ENCODE measurements at regions not wholly inside any gene's neighbourhood (a gene's known extent, or its start where the extent isn't known, plus 50 kb on each side); places are given as distances from the start of the nearest gene placed in this dataset.

DNA sequence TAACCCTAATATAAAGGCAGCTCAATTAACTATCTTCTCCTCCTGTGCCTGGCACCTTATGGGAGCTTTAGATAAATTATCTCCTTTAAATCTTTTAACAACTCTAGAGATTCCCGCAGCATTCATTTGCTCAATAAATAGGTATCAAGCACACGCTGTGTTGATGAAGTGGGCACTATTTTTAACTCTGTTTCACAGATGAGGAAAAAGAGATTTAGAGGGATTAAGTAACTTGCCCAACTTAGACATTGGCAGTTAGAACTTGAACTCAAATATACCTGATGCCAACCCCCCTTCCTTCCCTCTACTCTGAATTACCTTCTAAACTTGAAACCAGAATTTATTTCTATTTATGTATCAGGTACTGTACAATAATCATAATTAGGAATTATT is 112.4 kb downstream of the SH3TC2 start:
- peaks cover 8 to 11% of the 10 kb centered on the region in 2 donors for H3K4me1 ChIP-seq (ENCODE audit: control insufficient read depth in 1 of 2, insufficient read depth in 2 of 2, low read length in 2 of 2)
- H3K4me2 ChIP-seq (replicated peaks; ENCODE audit: extremely low read depth, low read length, poor library complexity, severe bottlenecking): no peak overlapping the region
- H3K27me3 Mint-ChIP-seq (ENCODE audit: low read depth in 3 of 3): peaks cover 0 to 2% (median 0%) of the 10 kb centered on the region in 3 donors
- DNase-seq: no peak
- intact Hi-C loops (cut with micrococcal nuclease): loop anchor here in 1 of 2 donors (10.0 kb wide), 1 partner anchor 216 kb away; no protein-coding TSS in a partner anchor
- no peaks in the 10 kb centered on the region for H4K20me1 ChIP-seq (ENCODE audit: insufficient read depth, low read length)
- no peak overlapping the region for H3K4me3 ChIP-seq (replicated peaks in 1 of 3; ENCODE audit: low read depth in 2 of 3, low read length in 3 of 3)
- H3K79me2 ChIP-seq (ENCODE audit: insufficient read depth, low read length): no peaks in the 10 kb centered on the region
- H3K9me3 Mint-ChIP-seq: peaks cover 0 to 1% (median 0%) of the 10 kb centered on the region in 7 donors
- no peaks in the 10 kb centered on the region for H3K36me3 ChIP-seq (replicated peaks in 1 of 2; ENCODE audit: control insufficient read depth in 1 of 2, insufficient read depth in 2 of 2, low read length in 2 of 2)
- H2AFZ ChIP-seq (ENCODE audit: insufficient read depth, low read depth, low read length, poor library complexity, severe bottlenecking): no peak overlapping the region
- H3K36me3 Mint-ChIP-seq: no peaks in the 10 kb centered on the region
- H3K9me3 ChIP-seq (replicated peaks in 1 of 2; ENCODE audit: control insufficient read depth in 1 of 2, insufficient read depth in 1 of 2, low read length in 2 of 2): no peaks in the 10 kb centered on the region
- TF ChIP-seq, protein P1, sequence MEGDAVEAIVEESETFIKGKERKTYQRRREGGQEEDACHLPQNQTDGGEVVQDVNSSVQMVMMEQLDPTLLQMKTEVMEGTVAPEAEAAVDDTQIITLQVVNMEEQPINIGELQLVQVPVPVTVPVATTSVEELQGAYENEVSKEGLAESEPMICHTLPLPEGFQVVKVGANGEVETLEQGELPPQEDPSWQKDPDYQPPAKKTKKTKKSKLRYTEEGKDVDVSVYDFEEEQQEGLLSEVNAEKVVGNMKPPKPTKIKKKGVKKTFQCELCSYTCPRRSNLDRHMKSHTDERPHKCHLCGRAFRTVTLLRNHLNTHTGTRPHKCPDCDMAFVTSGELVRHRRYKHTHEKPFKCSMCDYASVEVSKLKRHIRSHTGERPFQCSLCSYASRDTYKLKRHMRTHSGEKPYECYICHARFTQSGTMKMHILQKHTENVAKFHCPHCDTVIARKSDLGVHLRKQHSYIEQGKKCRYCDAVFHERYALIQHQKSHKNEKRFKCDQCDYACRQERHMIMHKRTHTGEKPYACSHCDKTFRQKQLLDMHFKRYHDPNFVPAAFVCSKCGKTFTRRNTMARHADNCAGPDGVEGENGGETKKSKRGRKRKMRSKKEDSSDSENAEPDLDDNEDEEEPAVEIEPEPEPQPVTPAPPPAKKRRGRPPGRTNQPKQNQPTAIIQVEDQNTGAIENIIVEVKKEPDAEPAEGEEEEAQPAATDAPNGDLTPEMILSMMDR (IDR thresholded peaks at IDR 0.05): no peak
- no peak overlapping the region for H3K27ac ChIP-seq (ENCODE audit: low read depth in 1 of 2, low read length in 2 of 2)
- peaks cover 15% of the 10 kb centered on the region for H3K4me1 Mint-ChIP-seq
- WGBS (ENCODE audit: insufficient coverage): no CpG with 5 or more reads among the region's 2 CpGs
- H3K27ac Mint-ChIP-seq: no peak overlapping the region
- no peak overlapping the region for H3K9ac ChIP-seq (ENCODE audit: insufficient read depth, low read length, poor library complexity, severe bottlenecking)
- H3K27me3 ChIP-seq (ENCODE audit: control insufficient read depth in 2 of 2, insufficient read depth in 2 of 2, low read length in 2 of 2): no peaks in the 10 kb centered on the region
- no peak overlapping the region for H3K4me3 Mint-ChIP-seq

DNA sequence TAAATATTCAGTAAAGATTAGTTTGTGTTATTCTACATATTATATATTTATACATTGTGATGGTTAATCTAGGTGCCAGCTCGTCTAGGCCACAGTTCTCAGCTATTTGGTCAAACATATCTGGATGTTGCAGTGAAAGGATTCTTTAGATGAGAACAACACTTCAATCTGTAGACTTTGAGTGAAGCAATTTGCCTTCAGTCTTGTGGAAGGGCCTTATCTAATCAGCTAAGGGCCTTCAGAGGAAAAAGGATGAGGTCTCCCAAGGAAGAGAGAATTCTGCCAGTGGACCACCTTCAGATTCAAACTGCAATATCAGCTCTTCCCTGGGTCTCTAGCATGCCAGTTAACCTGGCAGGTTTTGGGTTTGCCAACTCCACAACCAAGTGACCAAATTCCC is 112.0 kb downstream of the SH3TC2 start:
- Mint-ChIP-seq H3K9me3 (peaks cover 0 to 1% (median 0%) of the 10 kb centered on the region in 7 donors), H3K4me3 (no peak overlapping the region), H3K4me1 (peaks cover 15% of the 10 kb centered on the region), H3K27ac (no peak overlapping the region), H3K36me3 (no peaks in the 10 kb centered on the region), H3K27me3 (ENCODE audit: low read depth in 3 of 3) (peaks cover 0 to 2% (median 0%) of the 10 kb centered on the region in 3 donors)
- DNase-seq: no peak
- TF ChIP-seq, protein P1 (IDR thresholded peaks at IDR 0.05): no peak
- Histone ChIP-seq H3K27me3 (ENCODE audit: control insufficient read depth in 2 of 2, insufficient read depth in 2 of 2, low read length in 2 of 2) (no peaks in the 10 kb centered on the region), H3K9ac (ENCODE audit: insufficient read depth, low read length, poor library complexity, severe bottlenecking) (no peak overlapping the region), H3K4me2 (replicated peaks; ENCODE audit: extremely low read depth, low read length, poor library complexity, severe bottlenecking) (no peak overlapping the region), H4K20me1 (ENCODE audit: insufficient read depth, low read length) (no peaks in the 10 kb centered on the region), H3K4me1 (ENCODE audit: control insufficient read depth in 1 of 2, insufficient read depth in 2 of 2, low read length in 2 of 2) (peaks cover 8 to 11% of the 10 kb centered on the region in 2 donors), H3K9me3 (replicated peaks in 1 of 2; ENCODE audit: control insufficient read depth in 1 of 2, insufficient read depth in 1 of 2, low read length in 2 of 2) (no peaks in the 10 kb centered on the region), H3K36me3 (replicated peaks in 1 of 2; ENCODE audit: control insufficient read depth in 1 of 2, insufficient read depth in 2 of 2, low read length in 2 of 2) (no peaks in the 10 kb centered on the region), H3K79me2 (ENCODE audit: insufficient read depth, low read length) (no peaks in the 10 kb centered on the region), H2AFZ (ENCODE audit: insufficient read depth, low read depth, low read length, poor library complexity, severe bottlenecking) (no peak overlapping the region), H3K27ac (ENCODE audit: low read depth in 1 of 2, low read length in 2 of 2) (no peak overlapping the region), H3K4me3 (replicated peaks in 1 of 3; ENCODE audit: low read depth in 2 of 3, low read length in 3 of 3) (no peak overlapping the region)
- WGBS (ENCODE audit: insufficient coverage): no CpG with 5 or more reads among the region's 1 CpG
- intact Hi-C loops (cut with micrococcal nuclease): loop anchor here in 1 of 2 donors (10.0 kb wide), 1 partner anchor 216 kb away; no protein-coding TSS in a partner anchor
